Calu3 (cell line): ENCODE measurements at regions not wholly inside any gene's neighbourhood (a gene's known extent, or its start where the extent isn't known, plus 50 kb on each side); places are given as distances from the start of the nearest gene placed in this dataset.

ENCODE experiments used
- BruUV-seq: library from RNA; stranded (reverse); fragments of 400-500 nt; replicated peaks from 2 replicates; lab custom pipeline; 2021; lab: Mats Ljungman, UMichigan
- CTCF ChIA-PET: fragments of 300-600 bp; sonication (Branson Sonifier 250); formaldehyde crosslinking; loops from one replicate; lab custom pipeline; 2022; ENCODE audit warnings: antibody characterized with exemption; lab: Charles Lee
- DNase-seq: peaks from one replicate; pipeline ENCODE4 v3.0.0; 2022
- H3K27ac Mint-ChIP-seq: one replicate; pipeline ENCODE4 v1.8.0; 2022; ENCODE audit warnings: mixed read lengths; ENCODE audit not compliant: unreplicated experiment
- H3K27me3 Mint-ChIP-seq: one replicate; pipeline ENCODE4 v1.8.0; 2022; ENCODE audit warnings: mixed read lengths; ENCODE audit not compliant: unreplicated experiment
- H3K36me3 Mint-ChIP-seq: one replicate; pipeline ENCODE4 v1.8.0; 2022; ENCODE audit warnings: mild to moderate bottlenecking, moderate library complexity, mixed read lengths; ENCODE audit not compliant: insufficient read depth, unreplicated experiment
- H3K4me1 Mint-ChIP-seq: one replicate; pipeline ENCODE4 v1.8.0; 2022; ENCODE audit warnings: mild to moderate bottlenecking, low read depth, mixed read lengths; ENCODE audit not compliant: unreplicated experiment
- H3K4me3 Mint-ChIP-seq: one replicate; pipeline ENCODE4 v1.8.0; 2022; ENCODE audit warnings: mild to moderate bottlenecking, low read depth, moderate library complexity, mixed read lengths; ENCODE audit not compliant: unreplicated experiment
- H3K9me3 Mint-ChIP-seq: one replicate; pipeline ENCODE4 v1.8.0; 2022; ENCODE audit warnings: low read depth, mixed read lengths; ENCODE audit not compliant: unreplicated experiment
- intact Hi-C: fragments of 100-400 bp; cut with micrococcal nuclease; formaldehyde crosslinking; loops from one replicate; pipeline ENCODE4 v1.10.0; 2022; ENCODE audit not compliant: unreplicated experiment
- TF ChIP-seq, protein P1 (sequence below): fragments of 200-600 bp; IDR thresholded peaks from one replicate; pipeline ENCODE4 v1.8.0; 2022; ENCODE audit warnings: antibody characterized with exemption; ENCODE audit not compliant: unreplicated experiment

DNA sequence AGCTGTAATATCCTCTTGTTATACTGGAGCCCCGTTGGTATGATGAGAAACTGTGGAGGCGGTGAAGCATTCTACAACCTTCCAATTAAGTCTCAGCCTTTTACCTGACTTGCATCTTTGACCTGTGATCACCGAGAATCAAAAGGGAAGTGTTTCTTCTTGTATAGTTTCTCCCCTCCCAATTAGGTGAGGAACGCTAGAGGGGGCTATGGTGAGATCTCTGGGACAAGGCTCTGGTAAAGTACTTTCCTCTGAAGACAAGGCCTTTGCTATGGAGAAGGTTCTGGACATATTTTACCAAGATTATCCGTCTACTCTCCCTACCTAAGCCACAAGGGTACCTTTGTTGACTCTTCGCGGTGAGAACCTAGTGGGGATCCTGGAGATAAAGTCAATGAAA lies 111.3 kb downstream of the CBLL2 start:
- no peaks in the 10 kb centered on the region for H3K9me3 Mint-ChIP-seq
- H3K27ac Mint-ChIP-seq = no peak overlapping the region
- H3K36me3 Mint-ChIP-seq = no peaks in the 10 kb centered on the region
- BruUV-seq = no TSS peak
- TF ChIP-seq, protein P1, sequence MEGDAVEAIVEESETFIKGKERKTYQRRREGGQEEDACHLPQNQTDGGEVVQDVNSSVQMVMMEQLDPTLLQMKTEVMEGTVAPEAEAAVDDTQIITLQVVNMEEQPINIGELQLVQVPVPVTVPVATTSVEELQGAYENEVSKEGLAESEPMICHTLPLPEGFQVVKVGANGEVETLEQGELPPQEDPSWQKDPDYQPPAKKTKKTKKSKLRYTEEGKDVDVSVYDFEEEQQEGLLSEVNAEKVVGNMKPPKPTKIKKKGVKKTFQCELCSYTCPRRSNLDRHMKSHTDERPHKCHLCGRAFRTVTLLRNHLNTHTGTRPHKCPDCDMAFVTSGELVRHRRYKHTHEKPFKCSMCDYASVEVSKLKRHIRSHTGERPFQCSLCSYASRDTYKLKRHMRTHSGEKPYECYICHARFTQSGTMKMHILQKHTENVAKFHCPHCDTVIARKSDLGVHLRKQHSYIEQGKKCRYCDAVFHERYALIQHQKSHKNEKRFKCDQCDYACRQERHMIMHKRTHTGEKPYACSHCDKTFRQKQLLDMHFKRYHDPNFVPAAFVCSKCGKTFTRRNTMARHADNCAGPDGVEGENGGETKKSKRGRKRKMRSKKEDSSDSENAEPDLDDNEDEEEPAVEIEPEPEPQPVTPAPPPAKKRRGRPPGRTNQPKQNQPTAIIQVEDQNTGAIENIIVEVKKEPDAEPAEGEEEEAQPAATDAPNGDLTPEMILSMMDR = no peak
- CTCF ChIA-PET = no interaction called here
- H3K4me1 Mint-ChIP-seq = no peaks in the 10 kb centered on the region
- H3K4me3 Mint-ChIP-seq = no peak overlapping the region
- intact Hi-C loops = no loop called here
- no peak for DNase-seq
- no peaks in the 10 kb centered on the region for H3K27me3 Mint-ChIP-seq

DNA sequence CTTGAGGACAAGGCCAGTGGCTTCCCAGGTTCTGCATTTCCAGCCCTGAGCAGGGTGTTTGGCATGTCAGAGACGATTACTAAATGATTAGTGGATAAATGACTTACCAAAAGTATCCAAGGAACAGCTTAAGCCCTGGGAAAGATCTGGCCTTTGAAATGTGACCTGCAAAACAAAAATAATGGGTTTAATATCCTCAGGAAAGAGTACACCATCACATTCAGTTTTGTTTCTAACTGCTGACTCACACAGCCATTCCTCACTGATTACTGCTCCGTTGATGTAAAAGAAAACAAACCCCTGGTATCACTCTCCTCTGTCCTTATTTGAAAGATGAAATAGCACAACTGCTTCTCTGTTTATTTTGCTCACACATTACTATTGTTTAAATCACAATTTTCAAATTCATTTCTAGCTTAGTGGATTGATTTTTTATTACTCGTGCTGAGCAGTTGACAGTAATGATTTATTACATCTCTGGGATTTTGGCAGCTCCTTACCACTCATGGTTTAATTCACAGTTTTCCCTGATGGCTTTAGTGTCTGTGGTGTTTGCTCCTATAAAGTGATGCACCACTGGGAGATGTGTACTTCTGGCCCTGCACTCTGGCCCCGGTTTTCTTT lies 117.0 kb downstream of the CBLL2 start:
- BruUV-seq = no TSS peak
- CTCF ChIA-PET = no interaction called here
- no peaks in the 10 kb centered on the region for H3K27me3 Mint-ChIP-seq
- H3K4me3 Mint-ChIP-seq = no peak overlapping the region
- no peaks in the 10 kb centered on the region for H3K9me3 Mint-ChIP-seq
- intact Hi-C loops = no loop called here
- no peak for DNase-seq
- H3K27ac Mint-ChIP-seq = no peak overlapping the region
- no peaks in the 10 kb centered on the region for H3K36me3 Mint-ChIP-seq
- H3K4me1 Mint-ChIP-seq = peaks cover 2% of the 10 kb centered on the region
- TF ChIP-seq, protein P1 = no peak

DNA sequence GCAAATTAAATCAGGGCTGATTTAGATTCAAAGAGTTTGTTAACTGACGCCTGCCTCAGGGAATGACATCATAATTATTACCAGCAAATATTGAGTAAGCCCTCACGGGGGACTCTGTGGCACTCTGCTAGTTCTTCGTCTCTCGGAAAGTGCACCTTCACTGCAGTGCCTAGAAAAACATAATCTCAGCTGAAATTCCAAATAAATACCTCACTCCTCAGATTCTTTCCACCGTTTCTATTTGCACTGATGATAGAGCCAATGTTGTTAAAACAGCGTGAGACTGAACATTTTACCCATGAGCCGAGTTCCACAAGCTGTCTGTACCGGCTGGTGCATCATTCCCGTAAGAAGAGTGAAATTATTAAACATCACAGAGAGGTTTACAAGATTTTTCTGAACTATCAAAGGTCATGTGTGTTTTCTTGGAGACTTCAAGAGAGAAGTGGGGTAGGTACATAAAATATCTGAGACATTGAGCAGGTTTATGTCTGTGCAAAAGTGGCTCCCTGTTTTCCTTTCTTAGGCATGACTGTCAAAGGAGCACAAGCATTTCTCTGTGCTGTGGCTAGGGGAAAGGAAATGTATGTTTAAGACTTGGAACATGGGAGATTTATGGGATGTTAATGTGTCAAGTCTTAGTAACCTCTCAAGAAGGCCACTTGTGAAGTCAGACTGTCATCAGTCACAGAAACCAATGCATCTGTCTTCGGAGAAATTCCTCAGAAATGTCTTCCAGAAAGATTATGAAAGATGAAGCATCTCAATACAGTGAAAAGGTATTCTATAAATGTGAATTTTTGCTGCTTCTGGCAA lies 119.6 kb downstream of the CBLL2 start:
- Mint-ChIP-seq H3K9me3 (no peaks in the 10 kb centered on the region), H3K27me3 (no peaks in the 10 kb centered on the region), H3K36me3 (no peaks in the 10 kb centered on the region), H3K4me1 (peaks cover 6% of the 10 kb centered on the region), H3K27ac (no peak overlapping the region), H3K4me3 (no peak overlapping the region)
- TF ChIP-seq, protein P1 = no peak
- CTCF ChIA-PET = no interaction called here
- no TSS peak for BruUV-seq
- intact Hi-C loops = no loop called here
- DNase-seq = no peak

DNA sequence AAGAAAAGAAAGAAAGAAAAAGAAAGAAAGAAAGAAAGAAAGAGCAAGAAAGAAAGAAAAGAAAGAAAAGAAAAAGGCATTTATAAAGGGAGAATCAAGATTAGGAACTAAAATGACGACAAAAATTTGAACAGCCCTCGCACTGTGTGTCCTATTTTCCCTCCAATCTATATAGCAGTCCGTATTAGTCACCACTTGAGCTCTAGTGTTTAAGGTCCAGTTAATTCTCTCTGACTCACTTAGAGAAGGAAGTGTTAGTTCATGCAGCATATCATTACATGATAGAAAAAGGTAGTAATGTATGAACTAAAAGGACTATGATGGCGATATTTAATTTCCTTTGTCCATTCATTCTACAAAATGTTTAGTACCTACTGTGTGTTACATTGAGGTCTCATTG lies 122.7 kb downstream of the CBLL2 start:
- H3K9me3 Mint-ChIP-seq = no peaks in the 10 kb centered on the region
- CTCF ChIA-PET = no interaction called here
- TF ChIP-seq, protein P1 = no peak
- DNase-seq = no peak
- intact Hi-C loops = no loop called here
- no TSS peak for BruUV-seq
- no peaks in the 10 kb centered on the region for H3K36me3 Mint-ChIP-seq
- no peaks in the 10 kb centered on the region for H3K27me3 Mint-ChIP-seq
- no peak overlapping the region for H3K27ac Mint-ChIP-seq
- peaks cover 20% of the 10 kb centered on the region for H3K4me1 Mint-ChIP-seq
- no peak overlapping the region for H3K4me3 Mint-ChIP-seq
